HG03025 (cell line): ENCODE measurements at regions not wholly inside any gene's neighbourhood (a gene's known extent, or its start where the extent isn't known, plus 50 kb on each side); places are given as distances from the start of the nearest gene placed in this dataset.

Experiments used
- ATAC-seq: cut with Tn5 transposase; IDR thresholded peaks from one replicate; pipeline ENCODE4 v1.9.1; 2021; ENCODE audit warnings: mild to moderate bottlenecking, moderate library complexity; ENCODE audit not compliant: unreplicated experiment, low FRiP score

DNA sequence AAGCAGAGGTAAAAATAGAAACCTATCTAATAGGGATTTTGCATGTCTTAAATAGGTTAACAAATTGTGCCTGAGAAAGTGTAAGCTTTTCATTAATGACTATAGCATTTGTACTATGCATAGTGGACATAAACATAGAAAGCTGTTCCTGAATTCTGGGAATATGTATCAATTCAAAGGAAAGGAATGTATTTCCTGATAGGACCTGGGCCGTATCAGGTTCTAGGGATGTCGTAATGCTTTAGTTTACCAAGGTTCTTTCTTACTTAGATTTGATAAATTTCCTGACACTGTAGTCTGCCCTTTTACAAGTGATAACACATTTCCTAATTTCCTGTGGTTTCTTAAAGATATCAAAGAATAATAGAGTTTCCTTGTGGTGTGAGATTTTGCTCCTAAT is 191.3 kb downstream of the CDH7 start:
- no peak for ATAC-seq

GRCh38 chr18:65941482-65941881 is 190.7 kb downstream of the CDH7 start:
- no peak for ATAC-seq
